CD4-positive, alpha-beta T cell (primary cell): ENCODE measurements at regions not wholly inside any gene's neighbourhood (a gene's known extent, or its start where the extent isn't known, plus 50 kb on each side); places are given as distances from the start of the nearest gene placed in this dataset.

Experiments
- ATAC-seq: fragments of 200-7000 bp; cut with Tn5 transposase; one replicate; pipeline ENCODE4 v1.10.0; 2022; ENCODE audit warnings: mild to moderate bottlenecking; ENCODE audit not compliant: poor library complexity
- CTCF ChIA-PET: fragments of 350-600 bp; sonication (Branson Sonifier 250); formaldehyde crosslinking; loops from one replicate; lab custom pipeline; 2021; ENCODE audit warnings: antibody characterized with exemption, inconsistent platforms; lab: Charles Lee
- POLR2A ChIA-PET: fragments of 350-600 bp; sonication (Branson Sonifier 250); formaldehyde crosslinking; loops from one replicate; lab custom pipeline; 2021; ENCODE audit warnings: antibody characterized with exemption, inconsistent platforms; lab: Charles Lee
- DNase-seq, 14 experiments: peaks; one replicate each; pipeline ENCODE4 v3.0.0-alpha.2; 2013 to 2020; ENCODE audit warnings: mixed read lengths in 2 of 14
- H3K27ac ChIP-seq, 2 donors: one replicate each; pipeline versions ENCODE4 v1.5.1 to v1.7.0; 2013; ENCODE audit warnings: low read length in 2 of 2, low read depth in 1 of 2, mild to moderate bottlenecking in 1 of 2
- H3K27me3 ChIP-seq, 2 experiments: 1 replicate in 1 of 2; 2 replicates in 1 of 2; pipeline versions ENCODE4 v1.6.1 to v1.7.0; 2013; ENCODE audit warnings: low read length in 2 of 2, control low read depth in 1 of 2, mild to moderate bottlenecking in 1 of 2, moderate library complexity in 1 of 2; ENCODE audit not compliant: insufficient read depth in 2 of 2, control insufficient read depth in 1 of 2
- H3K36me3 ChIP-seq: one replicate; pipeline ENCODE4 v1.6.1; 2013; ENCODE audit warnings: low read length, control low read depth; ENCODE audit not compliant: insufficient read depth
- H3K4me1 ChIP-seq: one replicate; pipeline ENCODE4 v1.6.1; 2013; ENCODE audit warnings: low read length, control low read depth; ENCODE audit not compliant: insufficient read depth
- H3K4me3 ChIP-seq: one replicate; pipeline ENCODE4 v1.5.1; 2013; ENCODE audit warnings: mild to moderate bottlenecking, low read length, moderate library complexity
- H3K9me3 ChIP-seq, 2 experiments: 1 replicate in 1 of 2; 2 replicates in 1 of 2; pipeline versions ENCODE4 v1.6.1 to v1.7.0; 2013; ENCODE audit warnings: low read length in 2 of 2, mild to moderate bottlenecking in 2 of 2, control low read depth in 1 of 2, moderate library complexity in 1 of 2; ENCODE audit not compliant: control insufficient read depth in 1 of 2, insufficient read depth in 1 of 2
- H3K27ac Mint-ChIP-seq: one replicate; pipeline ENCODE4 v1.8.0; 2020; ENCODE audit warnings: mixed read lengths
- H3K27me3 Mint-ChIP-seq: one replicate; pipeline ENCODE4 v1.8.0; 2021; ENCODE audit warnings: mixed read lengths
- H3K36me3 Mint-ChIP-seq: one replicate; pipeline ENCODE4 v1.8.0; 2021; ENCODE audit warnings: low read depth, mixed read lengths
- H3K4me1 Mint-ChIP-seq: one replicate; pipeline ENCODE4 v1.8.0; 2021; ENCODE audit warnings: low read depth, mixed read lengths
- H3K4me3 Mint-ChIP-seq: one replicate; pipeline ENCODE4 v1.8.0; 2020; ENCODE audit warnings: mild to moderate bottlenecking, mixed read lengths
- H3K9me3 Mint-ChIP-seq: one replicate; pipeline ENCODE4 v1.8.0; 2020; ENCODE audit warnings: mixed read lengths
- CTCF ChIP-seq: fragments of 200-600 bp; IDR thresholded peaks from one replicate; pipeline ENCODE4 v1.8.0; 2022; ENCODE audit warnings: antibody characterized with exemption, mild to moderate bottlenecking
- intact Hi-C, 2 experiments: fragments of 100-400 bp; cut with DNase I in 1 of 2; cut with micrococcal nuclease in 1 of 2; formaldehyde crosslinking; loops; one replicate each; pipeline versions ENCODE4 v1.15.1 to v1.9.0; 2023 to 2025; cut with DNase I, micrococcal nuclease

- no peaks in the 10 kb centered on the region for H3K9me3 ChIP-seq
- H3K4me1 ChIP-seq = no peaks in the 10 kb centered on the region
- peaks cover 0 to 4% of the 10 kb centered on the region in 2 experiments for H3K27me3 ChIP-seq
- Mint-ChIP-seq H3K9me3 (peaks cover 5% of the 10 kb centered on the region), H3K27ac (no peak overlapping the region), H3K27me3 (peaks cover 23% of the 10 kb centered on the region), H3K36me3 (no peaks in the 10 kb centered on the region), H3K4me1 (no peaks in the 10 kb centered on the region), H3K4me3 (no peak overlapping the region)
- no peak for DNase-seq
- H3K4me3 ChIP-seq = no peak overlapping the region
- H3K36me3 ChIP-seq = no peaks in the 10 kb centered on the region
- TF ChIP-seq CTCF = no peak
- no peak for ATAC-seq
- H3K27ac ChIP-seq = no peak overlapping the region
- CTCF ChIA-PET = no interaction called here
- POLR2A ChIA-PET = no interaction called here
- intact Hi-C loops = no loop called here
Measured at GRCh38 chr18:22673182-22673862, 255.6 kb upstream of the CTAGE1 start.

- Mint-ChIP-seq H3K27ac (no peak overlapping the region), H3K4me3 (no peak overlapping the region), H3K36me3 (no peaks in the 10 kb centered on the region), H3K9me3 (peaks cover 5% of the 10 kb centered on the region), H3K4me1 (no peaks in the 10 kb centered on the region), H3K27me3 (peaks cover 14% of the 10 kb centered on the region)
- DNase-seq (no peak), ATAC-seq (no peak)
- intact Hi-C loops = no loop called here
- ChIA-PET POLR2A (no interaction called here), CTCF (no interaction called here)
- Histone ChIP-seq H3K4me1 (no peaks in the 10 kb centered on the region), H3K27ac (no peak overlapping the region), H3K9me3 (no peaks in the 10 kb centered on the region), H3K36me3 (no peaks in the 10 kb centered on the region), H3K4me3 (no peak overlapping the region), H3K27me3 (peaks cover 0 to 4% of the 10 kb centered on the region in 2 experiments)
- TF ChIP-seq CTCF = no peak
Measured at GRCh38 chr18:22674272-22674671, 256.6 kb upstream of the CTAGE1 start.

GRCh38 chr18:22675006-22675405 lies 257.3 kb upstream of the CTAGE1 start:
- intact Hi-C loops = no loop called here
- ATAC-seq = no peak
- Mint-ChIP-seq H3K9me3 (peaks cover 5% of the 10 kb centered on the region), H3K4me3 (no peak overlapping the region), H3K27me3 (peaks cover 14% of the 10 kb centered on the region), H3K36me3 (no peaks in the 10 kb centered on the region), H3K4me1 (no peaks in the 10 kb centered on the region), H3K27ac (no peak overlapping the region)
- ChIA-PET POLR2A (no interaction called here), CTCF (no interaction called here)
- no peak overlapping the region for H3K27ac ChIP-seq
- no peak for DNase-seq
- no peaks in the 10 kb centered on the region for H3K36me3 ChIP-seq
- no peaks in the 10 kb centered on the region for H3K4me1 ChIP-seq
- peaks cover 0 to 1% of the 10 kb centered on the region in 2 experiments for H3K27me3 ChIP-seq
- H3K4me3 ChIP-seq = no peak overlapping the region
- no peaks in the 10 kb centered on the region for H3K9me3 ChIP-seq
- TF ChIP-seq CTCF = no peak
